ENCODE measurements at regions not wholly inside any gene's neighbourhood (a gene's known extent, or its start where the extent isn't known, plus 50 kb on each side); places are given as distances from the start of the nearest gene placed in this dataset.
"Not testable (repeated sequence)": the region's sequence is repeated elsewhere in the genome, so short reads cannot be mapped to it uniquely, and the experiment has no call there.

DNA sequence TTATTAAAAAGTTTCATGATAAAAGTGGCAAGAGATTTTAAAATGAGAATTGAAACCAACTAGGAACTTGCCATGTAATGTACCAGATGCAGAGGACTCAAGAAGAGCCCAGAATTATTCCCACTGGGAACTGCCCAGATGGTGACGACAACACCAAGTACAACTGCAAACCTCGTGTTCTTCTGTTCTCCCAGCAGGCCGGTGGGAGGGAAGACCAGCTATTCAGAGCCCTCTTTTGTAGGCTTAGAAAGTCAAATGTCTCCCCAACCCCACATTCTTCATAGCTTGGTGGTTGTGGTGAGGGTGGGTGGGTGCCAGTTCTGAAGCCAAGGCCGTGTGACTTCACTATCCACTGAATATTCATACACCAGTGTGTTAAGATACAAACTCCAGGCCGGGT is 54.3 kb upstream of the ITGB1 start:
- DNase-seq (ENCODE audit: insufficient read length, low spot score) (no peak), FAIRE-seq (no peak)

DNA sequence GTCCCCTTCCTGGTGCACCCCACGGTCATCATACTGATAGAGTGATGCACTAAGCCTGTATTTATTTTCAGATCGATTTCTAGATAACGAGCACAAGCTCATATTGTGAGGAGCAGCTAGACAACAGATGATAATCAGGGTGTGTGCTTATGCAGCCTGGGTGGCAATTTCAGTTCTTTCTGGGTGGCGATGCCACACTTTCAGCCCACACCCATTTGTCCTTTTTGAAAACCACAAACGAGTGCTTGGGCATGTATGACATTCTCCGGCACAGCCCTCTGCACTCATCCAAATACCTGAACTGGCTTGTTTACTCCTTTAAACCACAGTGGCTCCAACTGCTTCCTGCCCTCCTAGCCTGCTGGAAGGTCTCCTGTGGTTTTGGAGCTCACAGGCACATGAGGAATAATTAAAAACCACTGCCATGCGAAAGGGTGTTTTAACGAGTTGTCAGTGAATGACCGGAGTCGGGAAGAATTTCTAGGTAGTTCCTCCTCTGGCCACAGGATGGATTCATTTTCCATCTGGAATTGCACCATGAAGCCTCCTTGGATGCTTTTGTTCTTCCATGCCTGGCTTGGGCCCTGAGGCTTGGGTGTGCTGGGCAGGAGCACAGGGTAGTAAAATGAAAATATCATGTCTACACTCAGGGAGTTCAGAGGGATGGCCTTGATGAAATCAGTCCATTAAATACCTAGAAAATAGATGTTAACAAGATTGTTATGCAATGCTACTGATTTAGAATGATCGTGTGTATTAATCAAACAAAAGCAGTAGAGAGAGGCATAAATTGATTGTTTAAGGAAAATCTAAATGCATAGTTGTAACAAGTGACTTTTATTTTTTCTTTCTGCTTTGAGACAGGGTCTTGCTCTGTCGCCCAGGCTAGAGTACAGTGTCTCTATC is 52.4 kb upstream of the ITGB1 start:
- FAIRE-seq: no peak
- no peak for DNase-seq (ENCODE audit: insufficient read length, low spot score)

GRCh38 chr10:33009244-33010131 is 51.5 kb upstream of the ITGB1 start:
- FAIRE-seq (no peak), DNase-seq (ENCODE audit: insufficient read length, low spot score) (no peak)

DNA sequence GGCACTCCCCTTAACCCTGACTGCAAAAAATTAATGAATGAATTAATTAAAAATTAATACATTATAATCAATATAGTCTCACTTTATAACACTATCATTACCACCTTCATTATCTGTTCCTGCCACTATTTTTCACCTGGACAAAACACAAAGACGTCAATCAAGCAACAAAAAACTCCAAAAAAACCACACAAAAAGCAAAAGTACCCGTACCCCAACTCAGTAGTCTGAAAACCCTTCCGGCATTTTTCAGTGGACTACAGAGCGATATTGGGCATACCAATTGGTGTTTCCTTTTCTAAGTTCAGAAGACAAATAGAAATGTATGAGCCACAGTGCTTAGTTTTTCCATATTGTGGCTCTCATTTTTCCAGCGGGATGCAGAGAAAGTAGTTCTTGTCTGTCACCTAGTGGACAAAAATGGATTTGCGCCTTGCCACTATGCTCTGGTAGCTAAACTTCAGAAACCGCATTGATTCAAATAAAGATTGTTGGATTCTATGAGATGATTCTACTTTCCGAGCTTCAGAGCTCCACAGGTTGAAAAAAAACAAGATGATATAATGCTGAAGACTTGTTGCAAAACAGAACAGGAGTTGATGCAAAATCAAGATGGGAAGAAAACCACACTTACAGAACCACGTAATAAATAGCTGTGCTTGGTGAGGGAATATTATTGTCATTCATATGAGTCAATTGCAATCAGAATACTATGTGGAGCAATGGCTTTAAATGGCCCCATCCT is 50.6 kb upstream of the ITGB1 start:
- FAIRE-seq (peak; percentile 79), DNase-seq (ENCODE audit: insufficient read length, low spot score) (peak; percentile 43)

GRCh38 chr10:33007731-33008381 is 49.8 kb upstream of the ITGB1 start:
- DNase-seq (ENCODE audit: insufficient read length, low spot score); FAIRE-seq: not testable (repeated sequence)

Data from GM19239 (cell line).